Fibroblast of lung (primary cell): ENCODE measurements at regions not wholly inside any gene's neighbourhood (a gene's known extent, or its start where the extent isn't known, plus 50 kb on each side); places are given as distances from the start of the nearest gene placed in this dataset.
"Not testable (repeated sequence)": the region's sequence is repeated elsewhere in the genome, so short reads cannot be mapped to it uniquely, and the experiment has no call there.

Experiments
- EZH2 ChIP-seq: IDR thresholded peaks from 2 replicates; pipeline ENCODE4 v1.5.1; 2012; ENCODE audit warnings: low read length, control low read depth, mild to moderate bottlenecking; ENCODE audit errors: missing control alignments
- TF ChIP-seq, protein P1 (sequence below), 2 donors: IDR thresholded peaks in 1 of 2; conservative IDR thresholded peaks in 1 of 2; 1 replicate in 1 of 2; 2 replicates in 1 of 2; pipeline ENCODE4 v1.5.1; 2011 to 2012; ENCODE audit warnings: low read length in 2 of 2, control low read depth in 1 of 2, inconsistent platforms in 1 of 2, low read depth in 1 of 2, mild to moderate bottlenecking in 1 of 2

DNA sequence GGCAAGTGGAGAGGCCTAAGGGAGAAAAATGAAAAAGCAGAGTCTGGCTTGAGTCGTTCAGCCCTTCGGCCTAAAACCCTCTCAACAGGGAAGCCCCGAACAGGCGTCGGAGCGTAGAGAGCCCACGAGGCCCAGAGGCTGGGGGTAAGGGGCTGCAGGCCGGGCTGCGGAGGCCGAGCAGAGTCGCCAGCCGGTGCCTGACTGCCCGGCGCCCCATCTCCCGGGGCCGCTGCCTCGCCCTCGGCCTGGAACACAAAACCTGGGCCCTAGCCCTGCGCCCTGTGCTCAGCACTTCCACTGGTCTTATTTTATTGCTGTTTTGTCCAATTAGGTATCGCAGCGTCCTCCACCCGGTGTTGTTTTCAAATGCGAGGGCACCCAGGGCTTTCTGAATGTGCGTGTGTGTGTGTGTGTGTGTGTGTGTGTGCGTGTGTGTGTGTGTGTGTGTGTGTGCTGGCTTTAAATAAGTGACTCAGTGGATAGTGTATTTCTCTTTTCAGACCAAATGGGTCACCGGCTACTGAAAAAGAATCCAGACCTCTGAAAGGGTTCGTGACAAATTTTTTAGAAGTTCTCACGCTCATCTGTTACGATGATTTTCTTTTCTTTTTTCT is 463.1 kb upstream of the ZNG1F start:
- TF ChIP-seq, protein P1, sequence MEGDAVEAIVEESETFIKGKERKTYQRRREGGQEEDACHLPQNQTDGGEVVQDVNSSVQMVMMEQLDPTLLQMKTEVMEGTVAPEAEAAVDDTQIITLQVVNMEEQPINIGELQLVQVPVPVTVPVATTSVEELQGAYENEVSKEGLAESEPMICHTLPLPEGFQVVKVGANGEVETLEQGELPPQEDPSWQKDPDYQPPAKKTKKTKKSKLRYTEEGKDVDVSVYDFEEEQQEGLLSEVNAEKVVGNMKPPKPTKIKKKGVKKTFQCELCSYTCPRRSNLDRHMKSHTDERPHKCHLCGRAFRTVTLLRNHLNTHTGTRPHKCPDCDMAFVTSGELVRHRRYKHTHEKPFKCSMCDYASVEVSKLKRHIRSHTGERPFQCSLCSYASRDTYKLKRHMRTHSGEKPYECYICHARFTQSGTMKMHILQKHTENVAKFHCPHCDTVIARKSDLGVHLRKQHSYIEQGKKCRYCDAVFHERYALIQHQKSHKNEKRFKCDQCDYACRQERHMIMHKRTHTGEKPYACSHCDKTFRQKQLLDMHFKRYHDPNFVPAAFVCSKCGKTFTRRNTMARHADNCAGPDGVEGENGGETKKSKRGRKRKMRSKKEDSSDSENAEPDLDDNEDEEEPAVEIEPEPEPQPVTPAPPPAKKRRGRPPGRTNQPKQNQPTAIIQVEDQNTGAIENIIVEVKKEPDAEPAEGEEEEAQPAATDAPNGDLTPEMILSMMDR (conservative IDR thresholded peaks at IDR 0.05 in 1 of 2, IDR thresholded peaks at IDR 0.05 in 1 of 2; ENCODE audit: low read depth in 1 of 2, low read length in 2 of 2), result not testable (repeated sequence)
- not testable (repeated sequence) for TF ChIP-seq EZH2
